ENCODE measurements at regions not wholly inside any gene's neighbourhood (a gene's known extent, or its start where the extent isn't known, plus 50 kb on each side); places are given as distances from the start of the nearest gene placed in this dataset.

- DNase-seq: no peak
Observed at GRCh38 chr7:53965716-53966115, 576.5 kb upstream of the VSTM2A start.

GRCh38 chr7:53983480-53983879, 558.7 kb upstream of the VSTM2A start:
- no peak for DNase-seq

- DNase-seq: no peak
Observed at GRCh38 chr7:53984776-53985175, 557.4 kb upstream of the VSTM2A start.

- no peak for DNase-seq
Observed at GRCh38 chr7:53988376-53988775, 553.8 kb upstream of the VSTM2A start.

GRCh38 chr7:53993224-53993623, 549.0 kb upstream of the VSTM2A start:
- DNase-seq: no peak

- no peak for DNase-seq
Observed at GRCh38 chr7:53996876-53997275, 545.3 kb upstream of the VSTM2A start.

- DNase-seq: no peak
Observed at GRCh38 chr7:54014765-54015164, 527.4 kb upstream of the VSTM2A start.

GRCh38 chr7:54015251-54015650, 526.9 kb upstream of the VSTM2A start:
- no peak for DNase-seq

- DNase-seq: no peak
Observed at GRCh38 chr7:54037873-54038272, 504.3 kb upstream of the VSTM2A start.

GRCh38 chr7:54060643-54061042, 481.5 kb upstream of the VSTM2A start:
- no peak for DNase-seq

GRCh38 chr7:54066643-54067042, 475.5 kb upstream of the VSTM2A start:
- no peak for DNase-seq

- no peak for DNase-seq
Observed at GRCh38 chr7:54069843-54070242, 472.3 kb upstream of the VSTM2A start.

GRCh38 chr7:54072710-54073109, 469.5 kb upstream of the VSTM2A start:
- DNase-seq: no peak

- no peak for DNase-seq
Observed at GRCh38 chr7:54076616-54077015, 465.6 kb upstream of the VSTM2A start.

- DNase-seq: no peak
Observed at GRCh38 chr7:54080525-54080924, 461.6 kb upstream of the VSTM2A start.

GRCh38 chr7:54080971-54081370, 461.2 kb upstream of the VSTM2A start:
- DNase-seq: no peak

GRCh38 chr7:54084340-54084739, 457.8 kb upstream of the VSTM2A start:
- DNase-seq: no peak

- DNase-seq: no peak
Observed at GRCh38 chr7:54090652-54091213, 451.4 kb upstream of the VSTM2A start.

GRCh38 chr7:54091322-54091721, 450.9 kb upstream of the VSTM2A start:
- no peak for DNase-seq

- no peak for DNase-seq
Observed at GRCh38 chr7:54097886-54098285, 444.3 kb upstream of the VSTM2A start.

GRCh38 chr7:54109501-54109900, 432.7 kb upstream of the VSTM2A start:
- DNase-seq: no peak

GRCh38 chr7:54111814-54112511, 430.2 kb upstream of the VSTM2A start:
- DNase-seq: no peak

- no peak for DNase-seq
Observed at GRCh38 chr7:54112567-54112966, 429.6 kb upstream of the VSTM2A start.
